Central memory CD8-positive, alpha-beta T cell (primary cell): ENCODE measurements at regions not wholly inside any gene's neighbourhood (a gene's known extent, or its start where the extent isn't known, plus 50 kb on each side); places are given as distances from the start of the nearest gene placed in this dataset.

Experiments
- ATAC-seq: fragments of 150-1000 bp; cut with Tn5 transposase; replicated peaks from 2 replicates; pipeline ENCODE4 v1.10.0; 2022; ENCODE audit warnings: mild to moderate bottlenecking, moderate FRiP score, moderate number of reproducible peaks; ENCODE audit not compliant: poor library complexity, severe bottlenecking; ENCODE audit errors: extremely low read depth
- DNase-seq, 2 donors: peaks; one replicate each; pipeline ENCODE4 v3.0.0; 2021; ENCODE audit warnings: low spot score in 2 of 2
- H3K27ac Mint-ChIP-seq: one replicate; pipeline ENCODE4 v1.8.0; 2022; ENCODE audit warnings: low read depth, mild to moderate bottlenecking, moderate library complexity, mixed read lengths
- H3K27me3 Mint-ChIP-seq: one replicate; pipeline ENCODE4 v1.8.0; 2022; ENCODE audit warnings: mixed read lengths
- H3K36me3 Mint-ChIP-seq: one replicate; pipeline ENCODE4 v1.8.0; 2022; ENCODE audit warnings: mild to moderate bottlenecking, moderate library complexity, mixed read lengths; ENCODE audit not compliant: insufficient read depth
- H3K4me1 Mint-ChIP-seq: one replicate; pipeline ENCODE4 v1.8.0; 2022; ENCODE audit warnings: mixed read lengths
- H3K4me3 Mint-ChIP-seq: one replicate; pipeline ENCODE4 v1.8.0; 2022; ENCODE audit warnings: mild to moderate bottlenecking, moderate library complexity, mixed read lengths
- H3K9me3 Mint-ChIP-seq: one replicate; pipeline ENCODE4 v1.8.0; 2022; ENCODE audit warnings: mixed read lengths

- Mint-ChIP-seq H3K27ac (no peak overlapping the region), H3K36me3 (no peaks in the 10 kb centered on the region), H3K27me3 (no peaks in the 10 kb centered on the region)
Measured at GRCh38 chr2:33839791-33840190, 240.7 kb upstream of the FAM98A start.

DNA sequence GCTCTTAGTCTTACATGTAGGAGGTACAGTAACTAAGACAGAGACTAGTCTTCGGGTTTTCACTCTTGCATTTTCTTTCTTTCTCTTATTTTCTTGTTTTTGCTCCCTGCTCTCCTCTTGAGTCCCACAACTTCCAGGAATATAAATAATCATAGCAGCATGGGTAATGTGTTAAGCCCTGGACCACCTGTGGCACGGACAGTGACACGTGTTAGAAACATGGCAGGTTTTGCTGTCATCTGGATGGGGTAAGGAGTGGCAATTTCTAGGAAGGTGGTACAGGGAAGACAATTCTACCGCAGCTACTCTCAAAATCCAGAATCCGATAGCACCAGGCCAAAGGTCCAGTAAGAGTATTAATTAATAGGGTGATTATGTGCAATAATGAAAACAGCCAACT lies 237.5 kb upstream of the FAM98A start:
- no peak for ATAC-seq
- peaks cover 6% of the 10 kb centered on the region for H3K9me3 Mint-ChIP-seq
- no peak overlapping the region for H3K4me3 Mint-ChIP-seq
- H3K36me3 Mint-ChIP-seq, result no peaks in the 10 kb centered on the region
- DNase-seq, result no peak
- no peaks in the 10 kb centered on the region for H3K27me3 Mint-ChIP-seq
- no peak overlapping the region for H3K27ac Mint-ChIP-seq
- H3K4me1 Mint-ChIP-seq, result no peaks in the 10 kb centered on the region

More at GRCh38 chr2:33839791-33840190, 240.7 kb upstream of the FAM98A start:
- Mint-ChIP-seq H3K9me3 (no peaks in the 10 kb centered on the region), H3K4me1 (no peaks in the 10 kb centered on the region), H3K4me3 (no peak overlapping the region)
- no peak for ATAC-seq
- DNase-seq, result no peak

DNA sequence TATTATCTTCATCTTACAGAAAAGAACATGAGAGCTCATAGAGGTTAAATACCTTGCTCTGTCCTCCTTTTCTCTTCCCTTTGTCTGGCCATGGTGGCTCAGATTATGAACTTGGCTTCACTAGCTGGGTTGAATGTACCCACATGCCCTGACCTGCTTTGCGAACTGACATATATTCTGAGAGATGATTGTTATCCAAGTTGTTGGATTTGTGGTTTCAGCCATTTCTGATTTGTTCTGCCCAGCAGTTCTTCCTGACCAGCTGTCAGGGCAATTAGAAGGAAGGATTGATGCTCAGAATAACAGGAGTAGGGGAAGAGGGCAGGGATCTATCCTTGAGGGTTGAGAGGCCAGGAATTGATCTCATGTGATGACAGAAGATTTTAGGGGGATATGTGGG lies 236.8 kb upstream of the FAM98A start:
- no peak for DNase-seq
- no peak overlapping the region for H3K27ac Mint-ChIP-seq
- H3K9me3 Mint-ChIP-seq, result peaks cover 6% of the 10 kb centered on the region
- H3K4me1 Mint-ChIP-seq, result no peaks in the 10 kb centered on the region
- H3K27me3 Mint-ChIP-seq, result no peaks in the 10 kb centered on the region
- ATAC-seq, result no peak
- no peaks in the 10 kb centered on the region for H3K36me3 Mint-ChIP-seq
- no peak overlapping the region for H3K4me3 Mint-ChIP-seq

DNA sequence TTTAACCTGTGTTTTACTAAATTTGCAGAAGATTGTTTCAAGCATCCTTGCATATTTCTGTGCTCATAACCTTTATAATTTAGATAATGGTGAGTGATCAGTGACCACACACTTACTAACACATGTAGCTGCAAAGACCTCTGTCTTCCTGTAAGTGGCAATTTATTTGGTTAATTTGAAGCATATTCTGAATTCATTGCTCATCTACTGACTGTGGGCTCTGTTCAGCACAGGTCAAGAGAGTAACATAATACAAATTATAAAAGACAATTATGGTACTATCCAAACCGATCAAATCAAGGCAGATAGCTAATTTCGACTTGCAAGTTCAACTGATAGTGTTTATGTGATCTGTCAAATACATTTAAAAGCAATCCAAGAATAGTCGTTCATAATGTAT lies 223.9 kb upstream of the FAM98A start:
- H3K9me3 Mint-ChIP-seq, result peaks cover 10% of the 10 kb centered on the region
- no peaks in the 10 kb centered on the region for H3K4me1 Mint-ChIP-seq
- no peak overlapping the region for H3K4me3 Mint-ChIP-seq
- DNase-seq, result no peak
- H3K27me3 Mint-ChIP-seq, result no peaks in the 10 kb centered on the region
- ATAC-seq, result no peak
- no peaks in the 10 kb centered on the region for H3K36me3 Mint-ChIP-seq
- H3K27ac Mint-ChIP-seq, result no peak overlapping the region

DNA sequence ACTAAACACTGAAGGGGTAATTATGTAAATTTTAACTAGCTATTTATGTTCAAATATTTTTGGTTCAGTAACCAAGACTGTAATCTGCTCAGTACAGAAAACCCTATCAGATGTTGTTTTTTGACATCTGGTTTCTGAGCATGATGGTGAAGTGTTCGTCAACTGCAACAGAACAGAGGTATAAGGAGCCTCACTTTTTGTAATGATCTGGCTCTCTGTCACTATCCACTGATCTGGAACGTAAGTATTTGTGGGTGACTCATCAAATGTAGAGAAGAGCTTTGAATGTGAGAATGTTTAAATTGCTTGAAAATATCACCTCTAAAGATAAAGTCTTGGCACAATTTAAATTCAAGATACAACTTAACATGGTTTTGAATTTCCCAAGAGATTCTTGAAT lies 213.6 kb upstream of the FAM98A start:
- H3K4me1 Mint-ChIP-seq, result no peaks in the 10 kb centered on the region
- no peaks in the 10 kb centered on the region for H3K9me3 Mint-ChIP-seq
- no peak for DNase-seq
- H3K27me3 Mint-ChIP-seq, result no peaks in the 10 kb centered on the region
- H3K36me3 Mint-ChIP-seq, result no peaks in the 10 kb centered on the region
- no peak overlapping the region for H3K27ac Mint-ChIP-seq
- no peak overlapping the region for H3K4me3 Mint-ChIP-seq
- no peak for ATAC-seq

DNA sequence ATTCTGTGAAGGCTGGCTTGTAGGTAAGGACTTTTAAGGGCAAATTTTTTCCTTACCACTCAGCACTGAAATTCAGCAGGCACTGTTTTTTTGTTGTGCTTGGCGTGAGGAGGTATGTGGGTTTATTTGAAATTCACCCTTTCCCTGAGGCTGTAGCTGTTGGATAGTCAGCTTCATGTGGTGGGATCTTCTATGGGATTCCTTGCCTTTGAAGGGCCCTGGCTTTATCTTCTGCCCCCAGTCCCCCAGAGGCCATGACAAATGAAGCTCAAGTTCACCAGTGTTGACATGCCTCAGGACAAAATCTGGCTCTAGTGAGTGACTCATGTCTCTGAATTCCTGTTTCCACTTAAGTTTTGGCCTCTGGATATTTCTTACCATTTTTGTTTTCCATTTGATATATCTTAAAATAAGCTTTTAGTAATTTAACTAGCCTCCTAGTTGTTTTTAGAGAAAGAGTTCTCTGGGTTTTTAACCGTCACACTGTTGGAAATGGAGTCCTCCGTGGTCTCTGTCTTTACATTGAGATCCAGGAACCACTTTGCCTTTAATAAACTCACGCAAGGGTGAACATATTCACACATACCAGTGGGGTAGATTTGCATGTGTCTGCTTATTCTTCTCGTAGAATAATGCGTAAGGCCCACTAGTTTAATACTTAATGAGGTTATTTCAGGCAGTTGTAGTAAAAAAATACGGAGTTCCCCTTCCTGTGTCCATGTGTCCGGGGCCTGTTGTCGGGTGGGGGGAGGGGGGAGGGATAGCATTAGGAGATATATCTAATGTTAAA lies 211.1 kb upstream of the FAM98A start:
- H3K27ac Mint-ChIP-seq, result no peak overlapping the region
- no peak for DNase-seq

DNA sequence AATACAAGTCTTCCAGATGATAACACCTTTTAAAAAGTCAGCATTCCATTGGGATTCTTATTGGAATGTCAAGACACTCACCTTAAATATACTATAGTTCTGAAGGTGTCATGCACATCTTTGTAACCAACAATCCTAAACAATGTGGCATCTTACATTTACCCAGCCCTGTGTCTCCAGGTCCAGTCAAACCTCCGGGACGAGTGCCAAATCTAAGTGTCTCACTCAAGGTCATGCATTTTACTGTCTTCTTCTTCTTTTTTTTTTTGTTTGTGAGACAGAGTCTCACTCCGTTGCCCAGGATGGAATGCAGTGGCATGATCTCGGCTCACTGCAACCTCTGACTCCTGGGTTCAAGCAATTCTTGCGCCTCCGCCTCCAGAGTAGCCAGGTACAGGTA lies 206.9 kb upstream of the FAM98A start:
- no peaks in the 10 kb centered on the region for H3K27me3 Mint-ChIP-seq
- H3K9me3 Mint-ChIP-seq, result no peaks in the 10 kb centered on the region
- H3K4me3 Mint-ChIP-seq, result no peak overlapping the region
- no peak for DNase-seq
- no peaks in the 10 kb centered on the region for H3K4me1 Mint-ChIP-seq
- ATAC-seq, result no peak
- H3K36me3 Mint-ChIP-seq, result no peaks in the 10 kb centered on the region
- H3K27ac Mint-ChIP-seq, result no peak overlapping the region

More for the DNA sequence above, 211.1 kb upstream of the FAM98A start:
- no peak overlapping the region for H3K4me3 Mint-ChIP-seq
- no peak for ATAC-seq
- no peaks in the 10 kb centered on the region for H3K36me3 Mint-ChIP-seq
- no peaks in the 10 kb centered on the region for H3K4me1 Mint-ChIP-seq
- no peaks in the 10 kb centered on the region for H3K27me3 Mint-ChIP-seq
- H3K9me3 Mint-ChIP-seq, result no peaks in the 10 kb centered on the region

- no peak for ATAC-seq
- Mint-ChIP-seq H3K4me1 (no peaks in the 10 kb centered on the region), H3K27me3 (no peaks in the 10 kb centered on the region), H3K36me3 (no peaks in the 10 kb centered on the region), H3K27ac (no peak overlapping the region), H3K9me3 (no peaks in the 10 kb centered on the region), H3K4me3 (no peak overlapping the region)
- DNase-seq, result no peak
Measured at GRCh38 chr2:33804155-33804554, 205.1 kb upstream of the FAM98A start.

GRCh38 chr2:33796511-33796910 lies 197.4 kb upstream of the FAM98A start:
- ATAC-seq (no peak), DNase-seq (no peak)
- Mint-ChIP-seq H3K27me3 (peaks cover 12% of the 10 kb centered on the region), H3K9me3 (peaks cover 5% of the 10 kb centered on the region), H3K4me3 (no peak overlapping the region), H3K36me3 (no peaks in the 10 kb centered on the region), H3K27ac (no peak overlapping the region), H3K4me1 (no peaks in the 10 kb centered on the region)

- DNase-seq, result no peak
- Mint-ChIP-seq H3K27me3 (peaks cover 21% of the 10 kb centered on the region), H3K27ac (no peak overlapping the region), H3K9me3 (peaks cover 5% of the 10 kb centered on the region), H3K4me1 (no peaks in the 10 kb centered on the region), H3K36me3 (no peaks in the 10 kb centered on the region), H3K4me3 (no peak overlapping the region)
- ATAC-seq, result no peak
Measured at GRCh38 chr2:33791625-33792024, 192.5 kb upstream of the FAM98A start.

DNA sequence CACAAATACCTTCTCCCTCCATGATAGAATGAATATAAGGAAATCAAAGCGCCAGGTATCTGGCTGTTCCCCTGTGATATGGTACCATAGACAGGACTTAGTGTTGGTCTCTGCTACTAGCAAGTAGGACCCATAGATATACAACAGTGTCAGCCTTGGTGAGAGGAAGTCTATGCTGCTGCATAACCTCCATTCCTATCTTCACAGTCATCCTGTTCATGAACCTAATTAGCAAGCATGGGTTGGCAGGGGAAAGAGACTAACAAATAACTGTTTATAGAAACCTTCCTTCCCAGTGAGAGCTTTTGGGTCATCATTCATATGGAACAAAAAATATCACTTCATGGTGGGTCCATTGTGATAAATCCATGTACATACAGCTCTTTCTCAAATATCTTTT lies 188.9 kb upstream of the FAM98A start:
- ATAC-seq, result no peak
- Mint-ChIP-seq H3K4me3 (no peak overlapping the region), H3K27ac (no peak overlapping the region), H3K4me1 (no peaks in the 10 kb centered on the region), H3K27me3 (peaks cover 28% of the 10 kb centered on the region), H3K36me3 (no peaks in the 10 kb centered on the region), H3K9me3 (peaks cover 5% of the 10 kb centered on the region)
- no peak for DNase-seq

- Mint-ChIP-seq H3K27ac (no peak overlapping the region), H3K9me3 (no peaks in the 10 kb centered on the region), H3K27me3 (peaks cover 18% of the 10 kb centered on the region), H3K4me3 (no peak overlapping the region), H3K4me1 (no peaks in the 10 kb centered on the region), H3K36me3 (no peaks in the 10 kb centered on the region)
- no peak for DNase-seq
- no peak for ATAC-seq
Measured at GRCh38 chr2:33786881-33787280, 187.8 kb upstream of the FAM98A start.

DNA sequence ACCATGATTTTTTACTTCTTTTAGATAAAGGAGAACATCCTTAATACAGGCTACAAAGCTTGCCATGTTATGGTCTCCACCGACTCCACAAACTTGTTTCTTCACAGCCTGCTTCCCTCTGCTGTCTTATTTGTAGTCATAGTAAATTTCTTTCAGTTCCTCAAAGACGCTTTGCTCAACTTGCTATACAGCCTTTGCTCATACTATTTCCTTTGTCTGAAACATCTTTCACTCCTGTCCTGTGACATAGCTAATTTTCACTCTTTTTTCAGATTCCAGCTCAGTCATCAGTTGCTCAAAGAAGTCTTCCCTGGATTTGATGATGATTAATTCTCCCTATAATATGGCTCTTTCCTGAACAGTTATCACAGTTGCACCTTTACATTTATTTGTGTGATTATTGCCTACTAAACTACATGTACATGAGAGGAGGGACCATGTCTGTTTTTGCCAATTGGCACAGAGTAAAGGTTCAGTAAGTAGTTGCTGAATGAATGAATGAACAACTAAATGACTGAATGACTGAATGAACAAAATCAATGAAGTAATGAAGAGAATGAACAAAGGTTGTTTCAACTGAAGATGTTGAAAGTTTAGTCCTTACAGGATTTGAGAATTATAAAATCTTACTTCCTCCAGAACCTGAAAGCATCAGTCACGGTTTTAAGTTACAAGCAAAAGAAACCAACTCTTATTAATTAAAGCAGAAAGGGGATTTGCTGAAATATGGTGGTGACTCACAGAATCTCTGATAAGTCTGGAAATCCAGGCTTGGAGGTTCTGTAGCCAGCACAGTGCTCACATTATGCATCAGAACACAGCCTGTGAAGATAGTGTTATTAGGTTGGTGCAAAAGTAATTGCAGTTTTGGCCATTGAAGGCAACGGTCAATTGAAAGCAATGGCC lies 186.4 kb upstream of the FAM98A start:
- Mint-ChIP-seq H3K36me3 (no peaks in the 10 kb centered on the region), H3K4me3 (no peak overlapping the region), H3K27ac (no peak overlapping the region), H3K9me3 (no peaks in the 10 kb centered on the region), H3K27me3 (peaks cover 10% of the 10 kb centered on the region), H3K4me1 (no peaks in the 10 kb centered on the region)
- ATAC-seq (no peak), DNase-seq (no peak)
